Choroid plexus epithelial cell (primary cell): ENCODE measurements at regions not wholly inside any gene's neighbourhood (a gene's known extent, or its start where the extent isn't known, plus 50 kb on each side); places are given as distances from the start of the nearest gene placed in this dataset.

Source experiments
- DNase-seq: peaks from one replicate; pipeline ENCODE4 v3.0.0-alpha.2; 2010; ENCODE audit warnings: low read depth
- H3K4me3 ChIP-seq: 2 replicates; pipeline ENCODE4 v1.5.1; 2011; ENCODE audit warnings: low read depth, mild to moderate bottlenecking, control low read depth, low read length, moderate library complexity
- TF ChIP-seq, protein P1 (sequence below): conservative IDR thresholded peaks from 2 replicates; pipeline ENCODE4 v1.5.1; 2011; ENCODE audit warnings: low read depth, mild to moderate bottlenecking, control low read depth, inconsistent platforms, low read length, moderate library complexity

- TF ChIP-seq, protein P1, sequence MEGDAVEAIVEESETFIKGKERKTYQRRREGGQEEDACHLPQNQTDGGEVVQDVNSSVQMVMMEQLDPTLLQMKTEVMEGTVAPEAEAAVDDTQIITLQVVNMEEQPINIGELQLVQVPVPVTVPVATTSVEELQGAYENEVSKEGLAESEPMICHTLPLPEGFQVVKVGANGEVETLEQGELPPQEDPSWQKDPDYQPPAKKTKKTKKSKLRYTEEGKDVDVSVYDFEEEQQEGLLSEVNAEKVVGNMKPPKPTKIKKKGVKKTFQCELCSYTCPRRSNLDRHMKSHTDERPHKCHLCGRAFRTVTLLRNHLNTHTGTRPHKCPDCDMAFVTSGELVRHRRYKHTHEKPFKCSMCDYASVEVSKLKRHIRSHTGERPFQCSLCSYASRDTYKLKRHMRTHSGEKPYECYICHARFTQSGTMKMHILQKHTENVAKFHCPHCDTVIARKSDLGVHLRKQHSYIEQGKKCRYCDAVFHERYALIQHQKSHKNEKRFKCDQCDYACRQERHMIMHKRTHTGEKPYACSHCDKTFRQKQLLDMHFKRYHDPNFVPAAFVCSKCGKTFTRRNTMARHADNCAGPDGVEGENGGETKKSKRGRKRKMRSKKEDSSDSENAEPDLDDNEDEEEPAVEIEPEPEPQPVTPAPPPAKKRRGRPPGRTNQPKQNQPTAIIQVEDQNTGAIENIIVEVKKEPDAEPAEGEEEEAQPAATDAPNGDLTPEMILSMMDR = no peak
- DNase-seq = no peak
Observed at GRCh38 chr6:82687855-82688254, 324.2 kb downstream of the TPBG start.

GRCh38 chr6:82690283-82690682 is 326.7 kb downstream of the TPBG start:
- no peak for DNase-seq
- TF ChIP-seq, protein P1 = no peak

More at GRCh38 chr6:82687855-82688254, 324.2 kb downstream of the TPBG start:
- H3K4me3 ChIP-seq = no peak overlapping the region

GRCh38 chr6:82691997-82692396 is 328.4 kb downstream of the TPBG start:
- DNase-seq = no peak
- no peak overlapping the region for H3K4me3 ChIP-seq
- TF ChIP-seq, protein P1 = no peak

More at GRCh38 chr6:82690283-82690682, 326.7 kb downstream of the TPBG start:
- no peak overlapping the region for H3K4me3 ChIP-seq

DNA sequence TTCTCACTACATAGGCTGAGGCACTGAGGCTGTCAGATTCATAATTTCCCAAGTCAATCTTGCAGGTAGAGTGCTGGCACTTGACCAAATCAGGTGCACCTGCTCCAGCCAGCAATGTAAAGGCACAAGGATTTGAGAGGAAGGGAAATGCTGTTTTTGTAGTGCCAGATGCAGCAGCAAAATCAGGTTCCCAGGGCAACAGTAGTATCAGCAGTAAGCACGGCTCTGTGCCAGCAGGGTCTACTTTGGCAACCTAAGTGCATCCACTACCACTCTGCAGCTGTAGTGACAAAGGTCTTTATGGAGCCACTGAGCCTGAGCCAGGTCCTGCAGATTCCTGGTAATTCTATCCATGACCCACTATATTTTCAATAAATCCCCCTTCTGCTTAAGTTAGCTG is 329.5 kb downstream of the TPBG start:
- no peak overlapping the region for H3K4me3 ChIP-seq
- DNase-seq = no peak
- TF ChIP-seq, protein P1 = no peak

GRCh38 chr6:82701341-82701740 is 337.7 kb downstream of the TPBG start:
- TF ChIP-seq, protein P1 = no peak
- DNase-seq = no peak

DNA sequence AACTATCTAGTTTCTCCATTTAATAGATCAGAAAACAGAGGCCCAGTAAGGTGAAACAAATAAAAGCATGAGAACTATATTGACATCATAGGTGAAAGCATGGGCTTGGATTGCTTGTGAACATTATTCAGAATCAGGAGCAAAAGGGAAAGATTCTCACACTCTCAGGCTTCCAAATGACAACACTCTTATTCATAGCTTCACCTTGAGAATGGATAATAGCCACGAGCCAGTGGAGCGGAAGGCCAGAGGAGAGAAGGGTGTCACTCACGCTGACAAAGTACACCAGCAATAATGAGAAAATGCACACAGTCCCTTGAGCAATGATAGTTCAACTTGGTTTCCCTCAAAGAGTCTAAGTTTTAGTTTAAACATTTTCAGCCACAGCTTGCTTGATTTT is 339.0 kb downstream of the TPBG start:
- TF ChIP-seq, protein P1 = no peak

More at GRCh38 chr6:82701341-82701740, 337.7 kb downstream of the TPBG start:
- H3K4me3 ChIP-seq = no peak overlapping the region

DNA sequence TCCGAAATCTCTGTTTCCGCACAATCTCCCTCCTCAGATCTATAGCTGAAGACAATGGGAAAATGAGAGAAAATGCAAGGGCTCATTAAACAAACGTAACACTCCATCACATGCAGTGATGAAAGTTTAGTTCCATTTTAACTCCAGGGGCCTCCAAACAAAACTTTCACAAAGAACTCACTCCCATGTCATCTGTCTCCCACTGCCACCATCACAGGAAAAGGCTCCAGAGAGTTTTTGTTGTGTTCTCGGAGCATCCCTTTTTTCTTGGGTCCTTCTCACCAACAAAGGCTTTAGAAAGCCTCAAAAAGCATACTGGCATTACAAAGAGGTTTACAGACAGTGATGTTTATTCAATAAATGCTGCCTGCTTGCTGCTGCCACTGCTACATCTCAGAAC is 339.6 kb downstream of the TPBG start:
- H3K4me3 ChIP-seq = no peak overlapping the region
- DNase-seq = no peak
- TF ChIP-seq, protein P1 = no peak

More for the DNA sequence above, 339.0 kb downstream of the TPBG start:
- no peak overlapping the region for H3K4me3 ChIP-seq
- DNase-seq = no peak
